ENCODE measurements at regions not wholly inside any gene's neighbourhood (a gene's known extent, or its start where the extent isn't known, plus 50 kb on each side); places are given as distances from the start of the nearest gene placed in this dataset.

DNA sequence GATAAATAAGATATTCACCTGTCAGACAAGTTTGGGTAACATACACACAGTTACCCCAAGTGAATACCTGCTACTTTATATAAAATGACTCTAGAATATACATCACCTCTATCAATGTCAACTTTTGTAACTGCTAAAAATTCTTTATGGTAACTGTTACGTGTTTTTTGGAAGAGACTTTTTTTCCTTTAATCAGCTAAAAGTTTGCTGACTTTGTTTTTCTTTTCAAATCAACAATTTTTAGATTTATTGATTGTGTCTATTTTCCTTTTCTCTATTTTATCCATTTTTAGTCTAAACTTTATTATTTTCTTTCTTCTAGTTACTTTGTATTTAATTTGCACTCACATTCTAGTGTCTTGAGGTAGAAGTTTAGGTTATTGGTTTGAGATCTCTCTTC lies 1106.6 kb upstream of the LCORL start:
- no peak for DNase-seq
- no peak overlapping the region for H4K91ac ChIP-seq (ENCODE audit: insufficient read length, low read depth, low read length)
- H4K8ac ChIP-seq (replicated peaks; ENCODE audit: insufficient read length, low read depth, low read length): no peak overlapping the region
- H3K4me2 ChIP-seq (ENCODE audit: insufficient read depth, insufficient read length, low read length): no peak overlapping the region
- Mint-ChIP-seq H3K9me3 (no peaks in the 10 kb centered on the region), H3K27ac (no peak overlapping the region), H3K4me3 (no peak overlapping the region), H3K36me3 (ENCODE audit: insufficient read depth in 1 of 3, low read depth in 3 of 3) (no peaks in the 10 kb centered on the region), H3K4me1 (peaks cover 8 to 9% of the 10 kb centered on the region in 2 experiments), H3K27me3 (ENCODE audit: low read depth) (no peaks in the 10 kb centered on the region)
- no peak overlapping the region for H2AFZ ChIP-seq (ENCODE audit: low read length)
- H3K4me1 ChIP-seq (ENCODE audit: insufficient read depth, low read length): no peaks in the 10 kb centered on the region; the same call in 1 of the 2 replicates
- H4K5ac ChIP-seq (ENCODE audit: insufficient read length, low read depth, low read length): no peak overlapping the region
- no peaks in the 10 kb centered on the region for H3K23me2 ChIP-seq (ENCODE audit: insufficient read length, low read depth, low read length, poor library complexity, severe bottlenecking)
- no peak overlapping the region for H2BK20ac ChIP-seq (ENCODE audit: low read depth, low read length, poor library complexity, severe bottlenecking)
- no peak overlapping the region for H2BK120ac ChIP-seq (ENCODE audit: low read depth, low read length, poor library complexity, severe bottlenecking)
- H2AK5ac ChIP-seq (ENCODE audit: insufficient read length, low read length): no peak overlapping the region
- H3K14ac ChIP-seq (ENCODE audit: insufficient read depth, low read length): no peak overlapping the region
- no peak overlapping the region for H3K4ac ChIP-seq (ENCODE audit: low read depth, low read length)
- no peaks in the 10 kb centered on the region for H3K9me3 ChIP-seq (ENCODE audit: control insufficient read depth, low read depth, low read length)
- no peaks in the 10 kb centered on the region for H3K79me2 ChIP-seq (ENCODE audit: insufficient read depth, low read length)
- H3K9ac ChIP-seq (ENCODE audit: extremely low read depth, insufficient read length, low read length): no peak overlapping the region
- no peak overlapping the region for H2BK12ac ChIP-seq (ENCODE audit: insufficient read length, low read depth, low read length)
- no peak overlapping the region for H2BK5ac ChIP-seq (ENCODE audit: insufficient read length, low read length)
- no peaks in the 10 kb centered on the region for H3K27me3 ChIP-seq (ENCODE audit: insufficient read depth, low read length)
- no CpG with 5 or more reads among the region's 1 CpG for WGBS (ENCODE audit: extremely low coverage, insufficient read length, low lambda C conversion rate)
- TF ChIP-seq, protein P1, sequence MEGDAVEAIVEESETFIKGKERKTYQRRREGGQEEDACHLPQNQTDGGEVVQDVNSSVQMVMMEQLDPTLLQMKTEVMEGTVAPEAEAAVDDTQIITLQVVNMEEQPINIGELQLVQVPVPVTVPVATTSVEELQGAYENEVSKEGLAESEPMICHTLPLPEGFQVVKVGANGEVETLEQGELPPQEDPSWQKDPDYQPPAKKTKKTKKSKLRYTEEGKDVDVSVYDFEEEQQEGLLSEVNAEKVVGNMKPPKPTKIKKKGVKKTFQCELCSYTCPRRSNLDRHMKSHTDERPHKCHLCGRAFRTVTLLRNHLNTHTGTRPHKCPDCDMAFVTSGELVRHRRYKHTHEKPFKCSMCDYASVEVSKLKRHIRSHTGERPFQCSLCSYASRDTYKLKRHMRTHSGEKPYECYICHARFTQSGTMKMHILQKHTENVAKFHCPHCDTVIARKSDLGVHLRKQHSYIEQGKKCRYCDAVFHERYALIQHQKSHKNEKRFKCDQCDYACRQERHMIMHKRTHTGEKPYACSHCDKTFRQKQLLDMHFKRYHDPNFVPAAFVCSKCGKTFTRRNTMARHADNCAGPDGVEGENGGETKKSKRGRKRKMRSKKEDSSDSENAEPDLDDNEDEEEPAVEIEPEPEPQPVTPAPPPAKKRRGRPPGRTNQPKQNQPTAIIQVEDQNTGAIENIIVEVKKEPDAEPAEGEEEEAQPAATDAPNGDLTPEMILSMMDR (conservative IDR thresholded peaks at IDR 0.05): no peak
- H4K20me1 ChIP-seq (ENCODE audit: control insufficient read depth, insufficient read depth, insufficient read length): no peaks in the 10 kb centered on the region
- no peak overlapping the region for H3K23ac ChIP-seq (ENCODE audit: insufficient read length, low read depth, low read length)
- H3K27ac ChIP-seq (ENCODE audit: insufficient read length, low read depth, low read length): no peak overlapping the region
- no peak overlapping the region for H3K56ac ChIP-seq (ENCODE audit: insufficient read length, low read depth, low read length)
- H3K79me1 ChIP-seq (ENCODE audit: insufficient read depth, low read depth, low read length, poor library complexity, severe bottlenecking): no peaks in the 10 kb centered on the region
- H2BK15ac ChIP-seq (ENCODE audit: low read depth, low read length): no peak overlapping the region
- H3K18ac ChIP-seq (ENCODE audit: insufficient read length, low read depth, low read length): no peak overlapping the region
- H3T11ph ChIP-seq (ENCODE audit: low read length): no peak overlapping the region
